ENCODE measurements at regions not wholly inside any gene's neighbourhood (a gene's known extent, or its start where the extent isn't known, plus 50 kb on each side); places are given as distances from the start of the nearest gene placed in this dataset.

DNA sequence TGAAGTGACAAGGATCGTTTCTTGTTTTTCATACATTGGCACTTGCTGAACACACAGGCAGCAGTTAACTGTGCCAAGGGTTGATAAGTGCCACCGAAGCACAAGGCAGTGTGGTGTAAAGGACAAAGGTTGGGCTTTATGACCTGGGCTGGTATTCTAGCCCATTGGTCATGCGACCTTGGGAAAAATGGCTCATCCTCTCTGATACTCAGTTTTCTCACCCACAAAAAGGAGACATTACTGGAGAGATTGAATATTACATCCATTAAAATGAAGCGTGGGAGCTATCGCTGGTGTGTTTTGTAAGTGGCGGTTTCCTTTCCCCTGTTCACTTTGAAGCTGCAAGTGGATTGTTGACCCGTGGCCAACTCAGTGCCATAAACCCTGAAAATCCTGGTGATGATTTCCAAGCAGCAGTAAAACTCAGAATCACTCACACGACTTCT is 216.9 kb downstream of the HAPSTR1 start:
- TF ChIP-seq, protein P1, sequence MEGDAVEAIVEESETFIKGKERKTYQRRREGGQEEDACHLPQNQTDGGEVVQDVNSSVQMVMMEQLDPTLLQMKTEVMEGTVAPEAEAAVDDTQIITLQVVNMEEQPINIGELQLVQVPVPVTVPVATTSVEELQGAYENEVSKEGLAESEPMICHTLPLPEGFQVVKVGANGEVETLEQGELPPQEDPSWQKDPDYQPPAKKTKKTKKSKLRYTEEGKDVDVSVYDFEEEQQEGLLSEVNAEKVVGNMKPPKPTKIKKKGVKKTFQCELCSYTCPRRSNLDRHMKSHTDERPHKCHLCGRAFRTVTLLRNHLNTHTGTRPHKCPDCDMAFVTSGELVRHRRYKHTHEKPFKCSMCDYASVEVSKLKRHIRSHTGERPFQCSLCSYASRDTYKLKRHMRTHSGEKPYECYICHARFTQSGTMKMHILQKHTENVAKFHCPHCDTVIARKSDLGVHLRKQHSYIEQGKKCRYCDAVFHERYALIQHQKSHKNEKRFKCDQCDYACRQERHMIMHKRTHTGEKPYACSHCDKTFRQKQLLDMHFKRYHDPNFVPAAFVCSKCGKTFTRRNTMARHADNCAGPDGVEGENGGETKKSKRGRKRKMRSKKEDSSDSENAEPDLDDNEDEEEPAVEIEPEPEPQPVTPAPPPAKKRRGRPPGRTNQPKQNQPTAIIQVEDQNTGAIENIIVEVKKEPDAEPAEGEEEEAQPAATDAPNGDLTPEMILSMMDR (IDR thresholded peaks at IDR 0.05; ENCODE audit: insufficient read depth, low read length) = no peak
- TF ChIP-seq, protein P2, sequence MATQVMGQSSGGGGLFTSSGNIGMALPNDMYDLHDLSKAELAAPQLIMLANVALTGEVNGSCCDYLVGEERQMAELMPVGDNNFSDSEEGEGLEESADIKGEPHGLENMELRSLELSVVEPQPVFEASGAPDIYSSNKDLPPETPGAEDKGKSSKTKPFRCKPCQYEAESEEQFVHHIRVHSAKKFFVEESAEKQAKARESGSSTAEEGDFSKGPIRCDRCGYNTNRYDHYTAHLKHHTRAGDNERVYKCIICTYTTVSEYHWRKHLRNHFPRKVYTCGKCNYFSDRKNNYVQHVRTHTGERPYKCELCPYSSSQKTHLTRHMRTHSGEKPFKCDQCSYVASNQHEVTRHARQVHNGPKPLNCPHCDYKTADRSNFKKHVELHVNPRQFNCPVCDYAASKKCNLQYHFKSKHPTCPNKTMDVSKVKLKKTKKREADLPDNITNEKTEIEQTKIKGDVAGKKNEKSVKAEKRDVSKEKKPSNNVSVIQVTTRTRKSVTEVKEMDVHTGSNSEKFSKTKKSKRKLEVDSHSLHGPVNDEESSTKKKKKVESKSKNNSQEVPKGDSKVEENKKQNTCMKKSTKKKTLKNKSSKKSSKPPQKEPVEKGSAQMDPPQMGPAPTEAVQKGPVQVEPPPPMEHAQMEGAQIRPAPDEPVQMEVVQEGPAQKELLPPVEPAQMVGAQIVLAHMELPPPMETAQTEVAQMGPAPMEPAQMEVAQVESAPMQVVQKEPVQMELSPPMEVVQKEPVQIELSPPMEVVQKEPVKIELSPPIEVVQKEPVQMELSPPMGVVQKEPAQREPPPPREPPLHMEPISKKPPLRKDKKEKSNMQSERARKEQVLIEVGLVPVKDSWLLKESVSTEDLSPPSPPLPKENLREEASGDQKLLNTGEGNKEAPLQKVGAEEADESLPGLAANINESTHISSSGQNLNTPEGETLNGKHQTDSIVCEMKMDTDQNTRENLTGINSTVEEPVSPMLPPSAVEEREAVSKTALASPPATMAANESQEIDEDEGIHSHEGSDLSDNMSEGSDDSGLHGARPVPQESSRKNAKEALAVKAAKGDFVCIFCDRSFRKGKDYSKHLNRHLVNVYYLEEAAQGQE (IDR thresholded peaks at IDR 0.05; ENCODE audit: insufficient replicate concordance, low read depth) = no peak
- Histone ChIP-seq H3K4me3 (replicated peaks; ENCODE audit: insufficient read depth, low read length) (no peak overlapping the region), H3K27ac (replicated peaks) (no peak overlapping the region), H3K27me3 (ENCODE audit: insufficient read depth, poor library complexity, severe bottlenecking) (no peaks in the 10 kb centered on the region)
- DNase-seq (ENCODE audit: low read depth in 1 of 2, low spot score in 1 of 2) = no peak

DNA sequence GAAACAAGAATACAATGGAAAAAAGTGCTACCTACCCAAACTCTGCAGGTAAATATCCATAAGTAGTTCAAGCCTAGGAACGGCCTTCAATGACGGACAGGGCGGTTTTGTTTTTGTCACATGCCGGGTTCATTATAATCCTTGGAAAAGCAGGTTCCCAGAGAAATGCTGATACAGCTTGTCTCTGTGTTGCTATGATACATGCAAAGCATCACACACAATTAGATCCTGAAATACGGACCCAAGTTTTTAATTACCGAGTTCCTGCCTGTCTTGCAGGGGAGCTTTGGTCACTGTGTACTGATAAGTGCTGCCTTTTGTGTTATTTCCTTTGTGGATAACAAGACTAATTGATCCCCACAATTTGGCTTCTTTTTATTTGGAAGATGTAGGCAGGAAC is 217.4 kb downstream of the HAPSTR1 start:
- DNase-seq (ENCODE audit: low read depth in 1 of 2, low spot score in 1 of 2) = no peak
- Histone ChIP-seq H3K4me3 (replicated peaks; ENCODE audit: insufficient read depth, low read length) (no peak overlapping the region), H3K27me3 (ENCODE audit: insufficient read depth, poor library complexity, severe bottlenecking) (no peaks in the 10 kb centered on the region), H3K27ac (replicated peaks) (no peak overlapping the region)
- TF ChIP-seq, protein P2 (IDR thresholded peaks at IDR 0.05; ENCODE audit: insufficient replicate concordance, low read depth) = no peak
- TF ChIP-seq SPI1 (IDR thresholded peaks at IDR 0.05; ENCODE audit: borderline replicate concordance, low read depth) = no peak
- TF ChIP-seq GABPA (IDR thresholded peaks at IDR 0.05; ENCODE audit: low read depth) = no peak
- TF ChIP-seq, protein P1 (IDR thresholded peaks at IDR 0.05; ENCODE audit: insufficient read depth, low read length) = no peak

DNA sequence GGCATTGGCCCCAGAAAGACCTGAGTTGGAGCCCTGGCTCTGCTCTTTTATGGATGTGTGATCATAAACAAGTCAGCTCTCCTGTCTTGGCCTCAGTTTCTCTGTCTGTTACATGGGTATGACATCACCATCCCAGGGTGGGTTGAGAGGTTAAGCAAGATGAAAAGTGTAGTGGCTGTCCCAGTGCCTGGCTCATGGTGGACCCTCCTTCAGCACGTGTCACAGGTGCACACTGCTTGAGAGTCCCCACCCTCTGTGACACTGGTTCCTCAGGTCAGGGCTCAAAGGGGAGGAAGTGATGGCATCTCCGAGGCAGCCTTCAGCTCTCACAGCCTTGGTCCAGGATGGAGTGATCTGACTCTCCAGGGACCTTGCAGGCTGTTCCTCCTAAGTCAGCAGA is 218.4 kb downstream of the HAPSTR1 start:
- TF ChIP-seq, protein P2 (IDR thresholded peaks at IDR 0.05; ENCODE audit: insufficient replicate concordance, low read depth) = no peak
- no peak for TF ChIP-seq SPI1 (IDR thresholded peaks at IDR 0.05; ENCODE audit: borderline replicate concordance, low read depth)
- no peak for TF ChIP-seq GABPA (IDR thresholded peaks at IDR 0.05; ENCODE audit: low read depth)
- TF ChIP-seq, protein P1 (IDR thresholded peaks at IDR 0.05; ENCODE audit: insufficient read depth, low read length) = no peak
- no peak for TF ChIP-seq POLR2AphosphoS5 (IDR thresholded peaks at IDR 0.05; ENCODE audit: low read depth)
- Histone ChIP-seq H3K27ac (replicated peaks) (no peak overlapping the region), H3K4me3 (replicated peaks; ENCODE audit: insufficient read depth, low read length) (no peak overlapping the region), H3K27me3 (ENCODE audit: insufficient read depth, poor library complexity, severe bottlenecking) (no peaks in the 10 kb centered on the region)
- DNase-seq (ENCODE audit: low read depth in 1 of 2, low spot score in 1 of 2) = no peak
